OCI-LY7 (cell line): ENCODE measurements at regions not wholly inside any gene's neighbourhood (a gene's known extent, or its start where the extent isn't known, plus 50 kb on each side); places are given as distances from the start of the nearest gene placed in this dataset.

Experiments used
- BruUV-seq: library from RNA; stranded (reverse); fragments of 400-500 nt; replicated peaks from 2 replicates; lab custom pipeline; 2021; lab: Mats Ljungman, UMichigan
- CTCF ChIA-PET: fragments of 300-600 bp; sonication (Branson Sonifier 250); formaldehyde crosslinking; loops from one replicate; lab custom pipeline; 2022; ENCODE audit warnings: antibody characterized with exemption; ENCODE audit not compliant: unreplicated experiment; lab: Charles Lee
- POLR2A ChIA-PET: fragments of 300-600 bp; sonication (Branson Sonifier 250); formaldehyde crosslinking; loops from one replicate; lab custom pipeline; 2022; ENCODE audit warnings: antibody characterized with exemption; lab: Charles Lee
- DNase-seq: peaks from one replicate; pipeline ENCODE4 v3.0.0-alpha.2; 2015; ENCODE audit warnings: low spot score
- H2AFZ ChIP-seq: fragments of 200-600 bp; sonication (generic), shearing (Covaris generic); 2 replicates; pipeline ENCODE4 v1.6.1; 2014; ENCODE audit warnings: mild to moderate bottlenecking, antibody characterized with exemption, low read length, moderate library complexity
- H3K27ac ChIP-seq: fragments of 200-600 bp; sonication (generic); 2 replicates; pipeline ENCODE4 v1.5.1; 2014; ENCODE audit warnings: mixed run types, low read depth, mild to moderate bottlenecking, moderate library complexity, low read length, inconsistent platforms; ENCODE audit not compliant: poor library complexity, severe bottlenecking
- H3K36me3 ChIP-seq: fragments of 200-600 bp; sonication (generic); 2 replicates; pipeline ENCODE4 v1.6.1; 2014; ENCODE audit warnings: mild to moderate bottlenecking, antibody characterized with exemption, low read length, moderate library complexity, mixed read lengths; ENCODE audit not compliant: insufficient read depth
- H3K4me1 ChIP-seq: fragments of 200-600 bp; sonication (generic); 2 replicates; pipeline ENCODE4 v1.5.1; 2014; ENCODE audit warnings: mild to moderate bottlenecking, low read length; ENCODE audit not compliant: insufficient read depth, poor library complexity, severe bottlenecking
- H3K4me2 ChIP-seq: fragments of 200-600 bp; sonication (generic); 2 replicates; pipeline ENCODE4 v1.6.1; 2014; ENCODE audit warnings: mild to moderate bottlenecking, low read length
- H3K4me3 ChIP-seq: fragments of 200-600 bp; sonication (generic); 2 replicates; pipeline ENCODE4 v1.5.1; 2014; ENCODE audit warnings: mild to moderate bottlenecking, low read depth, low read length; ENCODE audit not compliant: poor library complexity, severe bottlenecking
- H3K79me2 ChIP-seq: fragments of 200-600 bp; sonication (generic); 2 replicates; pipeline ENCODE4 v1.6.1; 2016; ENCODE audit warnings: low read depth, mild to moderate bottlenecking, low read length, moderate library complexity, mixed read lengths; ENCODE audit not compliant: insufficient read depth
- H3K9me2 ChIP-seq: fragments of 200-600 bp; sonication (generic); 2 replicates; pipeline ENCODE4 v1.6.1; 2016; ENCODE audit warnings: mild to moderate bottlenecking, low read length, mixed read lengths; ENCODE audit not compliant: insufficient read depth
- H3K9me3 ChIP-seq: fragments of 200-600 bp; sonication (generic); 2 replicates; pipeline ENCODE4 v1.6.1; 2014; ENCODE audit warnings: mild to moderate bottlenecking, mixed run types, low read length, mixed read lengths
- H4K20me1 ChIP-seq: fragments of 200-600 bp; sonication (generic); 2 replicates; pipeline ENCODE4 v1.6.1; 2014; ENCODE audit warnings: mild to moderate bottlenecking, antibody characterized with exemption, low read length, moderate library complexity, mixed read lengths; ENCODE audit not compliant: insufficient read depth
- CTCF ChIP-seq: fragments of 200-600 bp; sonication (generic); conservative IDR thresholded peaks from 2 replicates; pipeline ENCODE4 v1.5.1; 2014; ENCODE audit warnings: mild to moderate bottlenecking, antibody characterized with exemption, low read length, moderate library complexity, mixed read lengths
- EZH2phosphoT487 ChIP-seq: fragments of 200-600 bp; sonication (generic); IDR thresholded peaks from 2 replicates; pipeline ENCODE4 v1.6.1; 2018; ENCODE audit warnings: low read depth, borderline replicate concordance, mild to moderate bottlenecking, mixed run types, antibody characterized with exemption, low read length, moderate library complexity, mixed read lengths
- intact Hi-C: fragments of 100-400 bp; cut with micrococcal nuclease; formaldehyde crosslinking; loops from one replicate; pipeline ENCODE4 v1.10.0; 2022; ENCODE audit not compliant: unreplicated experiment

- Histone ChIP-seq H3K9me2 (no peaks in the 10 kb centered on the region), H3K36me3 (no peaks in the 10 kb centered on the region), H3K27ac (no peak overlapping the region), H3K4me2 (no peak overlapping the region), H4K20me1 (no peaks in the 10 kb centered on the region), H3K79me2 (no peaks in the 10 kb centered on the region), H3K4me3 (no peak overlapping the region), H3K9me3 (no peaks in the 10 kb centered on the region), H2AFZ (no peak overlapping the region), H3K4me1 (no peaks in the 10 kb centered on the region)
- no peak for DNase-seq
- intact Hi-C loops, result no loop called here
- TF ChIP-seq EZH2phosphoT487, result no peak
- TF ChIP-seq CTCF, result no peak
- CTCF ChIA-PET, result no interaction called here
- BruUV-seq, result no TSS peak
- POLR2A ChIA-PET, result no interaction called here
Observed at GRCh38 chr2:220432645-220433044, 805.2 kb downstream of the SLC4A3 start.

- no peak overlapping the region for H3K27ac ChIP-seq
- no peak for DNase-seq
- H3K4me2 ChIP-seq, result no peak overlapping the region
- H3K79me2 ChIP-seq, result no peaks in the 10 kb centered on the region
- POLR2A ChIA-PET, result no interaction called here
- no peaks in the 10 kb centered on the region for H3K9me3 ChIP-seq
- CTCF ChIA-PET, result no interaction called here
- intact Hi-C loops, result no loop called here
- H3K9me2 ChIP-seq, result no peaks in the 10 kb centered on the region
- H3K4me1 ChIP-seq, result no peaks in the 10 kb centered on the region
- no peak overlapping the region for H3K4me3 ChIP-seq
- BruUV-seq, result no TSS peak
- H3K36me3 ChIP-seq, result no peaks in the 10 kb centered on the region
- TF ChIP-seq CTCF (no peak), EZH2phosphoT487 (no peak)
- H2AFZ ChIP-seq, result no peak overlapping the region
- no peaks in the 10 kb centered on the region for H4K20me1 ChIP-seq
Observed at GRCh38 chr2:220433131-220433530, 805.7 kb downstream of the SLC4A3 start.

DNA sequence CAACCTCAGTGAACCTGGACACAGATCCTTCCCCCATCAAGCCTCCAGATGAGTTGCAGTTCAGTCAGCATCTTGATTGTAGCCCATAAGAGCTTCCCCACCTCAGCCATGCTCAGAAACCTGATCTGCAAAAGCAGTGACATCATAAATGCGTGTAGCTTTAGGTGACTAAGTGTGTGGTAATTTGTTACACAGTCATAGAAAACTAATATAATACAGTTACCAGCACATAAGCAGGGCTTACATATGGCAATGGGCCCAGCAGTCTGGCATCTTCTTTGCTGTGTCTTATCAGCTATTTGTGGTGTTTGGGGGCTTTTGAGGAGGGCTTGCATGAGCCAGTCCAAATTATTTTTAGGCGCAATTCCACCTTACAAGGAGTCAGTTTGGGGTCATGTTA lies 807.0 kb downstream of the SLC4A3 start:
- H3K4me1 ChIP-seq, result no peaks in the 10 kb centered on the region
- POLR2A ChIA-PET, result no interaction called here
- H3K79me2 ChIP-seq, result no peaks in the 10 kb centered on the region
- no peak overlapping the region for H2AFZ ChIP-seq
- no peak for TF ChIP-seq CTCF
- no peak for TF ChIP-seq EZH2phosphoT487
- no peak overlapping the region for H3K27ac ChIP-seq
- no peak overlapping the region for H3K4me2 ChIP-seq
- no peaks in the 10 kb centered on the region for H4K20me1 ChIP-seq
- intact Hi-C loops, result no loop called here
- no peaks in the 10 kb centered on the region for H3K36me3 ChIP-seq
- H3K4me3 ChIP-seq, result no peak overlapping the region
- no peaks in the 10 kb centered on the region for H3K9me3 ChIP-seq
- H3K9me2 ChIP-seq, result no peaks in the 10 kb centered on the region
- DNase-seq, result no peak
- CTCF ChIA-PET, result no interaction called here
- no TSS peak for BruUV-seq
